MG63 (cell line): ENCODE measurements at regions not wholly inside any gene's neighbourhood (a gene's known extent, or its start where the extent isn't known, plus 50 kb on each side); places are given as distances from the start of the nearest gene placed in this dataset.
"Not testable (repeated sequence)": the region's sequence is repeated elsewhere in the genome, so short reads cannot be mapped to it uniquely, and the experiment has no call there.

Experiments used
- DNase-seq: peaks from one replicate; pipeline ENCODE4 v3.0.0-alpha.2; 2020
- H3K27me3 ChIP-seq: fragments of 250-450 bp; sonication (Bioruptor Pico); 2 replicates; pipeline ENCODE4 v1.5.1; 2020; ENCODE audit warnings: mild to moderate bottlenecking, moderate library complexity
- H3K36me3 ChIP-seq: fragments of 250-450 bp; sonication (Bioruptor Pico); 2 replicates; pipeline ENCODE4 v1.5.1; 2020; ENCODE audit warnings: mild to moderate bottlenecking, moderate library complexity
- H3K4me3 ChIP-seq: fragments of 250-450 bp; sonication (Bioruptor Pico); 2 replicates; pipeline ENCODE4 v1.5.1; 2020; ENCODE audit warnings: mild to moderate bottlenecking, moderate library complexity
- H3K9me3 ChIP-seq: fragments of 250-450 bp; sonication (Bioruptor Pico); 2 replicates; pipeline ENCODE4 v1.5.1; 2020; ENCODE audit warnings: mild to moderate bottlenecking, moderate library complexity

GRCh38 chr15:63434576-63435186, 53.0 kb upstream of the CA12 start:
- Histone ChIP-seq H3K36me3 (no peaks in the 10 kb centered on the region), H3K9me3 (no peaks in the 10 kb centered on the region), H3K27me3 (no peaks in the 10 kb centered on the region), H3K4me3 (no peak overlapping the region)
- no peak for DNase-seq

- no peak for DNase-seq
- Histone ChIP-seq H3K36me3 (no peaks in the 10 kb centered on the region), H3K9me3 (no peaks in the 10 kb centered on the region), H3K27me3 (no peaks in the 10 kb centered on the region), H3K4me3 (no peak overlapping the region)
These were observed 53.7 kb upstream of the CA12 start for GRCh38 chr15:63435204-63435820.

GRCh38 chr15:63436341-63436740, 54.7 kb upstream of the CA12 start:
- H3K27me3 ChIP-seq = no peaks in the 10 kb centered on the region

GRCh38 chr15:63436872-63437375, 55.3 kb upstream of the CA12 start:
- peak; percentile 75 for DNase-seq
- Histone ChIP-seq H3K4me3 (no peak overlapping the region), H3K36me3 (no peaks in the 10 kb centered on the region), H3K9me3 (no peaks in the 10 kb centered on the region), H3K27me3 (no peaks in the 10 kb centered on the region)

More at GRCh38 chr15:63436341-63436740, 54.7 kb upstream of the CA12 start:
- DNase-seq = peak; percentile 13
- no peak overlapping the region for H3K4me3 ChIP-seq
- H3K36me3 ChIP-seq = no peaks in the 10 kb centered on the region
- no peaks in the 10 kb centered on the region for H3K9me3 ChIP-seq

GRCh38 chr15:63439536-63440264, 58.1 kb upstream of the CA12 start:
- peak; percentile 23 for DNase-seq
- no peaks in the 10 kb centered on the region for H3K27me3 ChIP-seq

GRCh38 chr15:63440265-63440648, 58.6 kb upstream of the CA12 start:
- Histone ChIP-seq H3K27me3 (no peaks in the 10 kb centered on the region), H3K4me3 (no peak overlapping the region), H3K36me3 (no peaks in the 10 kb centered on the region), H3K9me3 (no peaks in the 10 kb centered on the region)
- no peak for DNase-seq

More at GRCh38 chr15:63439536-63440264, 58.1 kb upstream of the CA12 start:
- H3K36me3 ChIP-seq = no peaks in the 10 kb centered on the region
- no peaks in the 10 kb centered on the region for H3K9me3 ChIP-seq
- H3K4me3 ChIP-seq = no peak overlapping the region

- H3K4me3 ChIP-seq = no peak overlapping the region
- no peaks in the 10 kb centered on the region for H3K27me3 ChIP-seq
- no peaks in the 10 kb centered on the region for H3K9me3 ChIP-seq
- no peak for DNase-seq
- H3K36me3 ChIP-seq = no peaks in the 10 kb centered on the region
These were observed 59.1 kb upstream of the CA12 start for GRCh38 chr15:63440756-63441155.

GRCh38 chr15:63441266-63441665, 59.6 kb upstream of the CA12 start:
- Histone ChIP-seq H3K36me3 (no peaks in the 10 kb centered on the region), H3K27me3 (no peaks in the 10 kb centered on the region), H3K9me3 (no peaks in the 10 kb centered on the region), H3K4me3 (no peak overlapping the region)
- DNase-seq = no peak

GRCh38 chr15:63442080-63442479, 60.4 kb upstream of the CA12 start:
- Histone ChIP-seq H3K36me3 (no peaks in the 10 kb centered on the region), H3K4me3 (no peak overlapping the region), H3K9me3 (no peaks in the 10 kb centered on the region), H3K27me3 (no peaks in the 10 kb centered on the region)
- DNase-seq = no peak

GRCh38 chr15:63444611-63445010, 59.8 kb upstream of the USP3 start:
- no peaks in the 10 kb centered on the region for H3K36me3 ChIP-seq
- DNase-seq = no peak

GRCh38 chr15:63446255-63446654, 58.1 kb upstream of the USP3 start:
- no peaks in the 10 kb centered on the region for H3K36me3 ChIP-seq
- no peak for DNase-seq
- H3K4me3 ChIP-seq = no peak overlapping the region
- H3K27me3 ChIP-seq = no peaks in the 10 kb centered on the region
- H3K9me3 ChIP-seq = no peaks in the 10 kb centered on the region

More at GRCh38 chr15:63444611-63445010, 59.8 kb upstream of the USP3 start:
- H3K9me3 ChIP-seq = no peaks in the 10 kb centered on the region
- no peaks in the 10 kb centered on the region for H3K27me3 ChIP-seq
- no peak overlapping the region for H3K4me3 ChIP-seq

- no peaks in the 10 kb centered on the region for H3K36me3 ChIP-seq
- DNase-seq = no peak
- no peak overlapping the region for H3K4me3 ChIP-seq
- H3K27me3 ChIP-seq = no peaks in the 10 kb centered on the region
- no peaks in the 10 kb centered on the region for H3K9me3 ChIP-seq
These were observed 57.2 kb upstream of the USP3 start for GRCh38 chr15:63447017-63447676.

- Histone ChIP-seq H3K36me3 (no peaks in the 10 kb centered on the region), H3K9me3 (no peaks in the 10 kb centered on the region), H3K27me3 (no peaks in the 10 kb centered on the region), H3K4me3 (no peak overlapping the region)
- DNase-seq = no peak
These were observed 56.1 kb upstream of the USP3 start for GRCh38 chr15:63448266-63448665.

- H3K36me3 ChIP-seq, H3K27me3 ChIP-seq, H3K4me3 ChIP-seq, H3K9me3 ChIP-seq, DNase-seq: not testable (repeated sequence)
These were observed 55.4 kb upstream of the USP3 start for GRCh38 chr15:63448872-63449555.

- Histone ChIP-seq H3K4me3 (no peak overlapping the region), H3K36me3 (no peaks in the 10 kb centered on the region), H3K9me3 (no peaks in the 10 kb centered on the region), H3K27me3 (no peaks in the 10 kb centered on the region)
- DNase-seq = peak; percentile 62
These were observed 54.7 kb upstream of the USP3 start for GRCh38 chr15:63449731-63450130.

- Histone ChIP-seq H3K4me3 (no peak overlapping the region), H3K27me3 (no peaks in the 10 kb centered on the region), H3K36me3 (no peaks in the 10 kb centered on the region), H3K9me3 (no peaks in the 10 kb centered on the region)
- DNase-seq = no peak
These were observed 53.5 kb upstream of the USP3 start for GRCh38 chr15:63450884-63451225.
